ENCODE measurements at regions not wholly inside any gene's neighbourhood (a gene's known extent, or its start where the extent isn't known, plus 50 kb on each side); places are given as distances from the start of the nearest gene placed in this dataset.
A peak's percentile ranks its signal among the peaks of the same experiment; 100 is the strongest.

GRCh38 chr6:148620579-148621298, 126.1 kb upstream of the UST start:
- DNase-seq: no peak
- 62 to 75% methylated on average over 5 of the region's 5 CpGs for WGBS, 2 donors

DNA sequence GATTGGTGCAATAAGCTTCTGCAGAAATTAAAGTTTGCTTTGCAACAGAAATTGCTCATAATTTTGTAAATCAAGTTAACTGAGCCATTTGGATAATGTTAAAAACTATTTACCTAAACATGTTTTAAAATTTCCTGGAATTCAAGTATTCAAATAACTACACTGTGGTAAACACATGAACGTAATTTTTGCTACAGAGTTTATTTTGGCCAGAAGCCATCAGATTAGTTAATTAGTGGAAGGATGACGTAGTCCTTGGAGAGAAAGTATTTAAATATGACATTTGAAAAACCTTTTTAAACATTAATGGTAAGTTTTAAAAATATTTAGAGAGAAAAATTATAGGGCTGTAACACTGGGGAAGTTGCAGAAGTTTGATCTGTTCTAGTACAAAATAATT, 121.2 kb upstream of the UST start:
- no peak for TF ChIP-seq POLR2AphosphoS5 (IDR thresholded peaks at IDR 0.05)
- no peak for TF ChIP-seq EP300 (IDR thresholded peaks at IDR 0.05)
- TF ChIP-seq CTCF (IDR thresholded peaks at IDR 0.05): no peak
- TF ChIP-seq POLR2A (IDR thresholded peaks at IDR 0.05): no peak
- no peaks in the 10 kb centered on the region for H3K36me3 ChIP-seq
- H3K27ac ChIP-seq: no peak overlapping the region
- no peaks in the 10 kb centered on the region for H3K27me3 ChIP-seq
- intact Hi-C loops (cut with DNase I): no loop called here
- no peak overlapping the region for H3K4me3 ChIP-seq
- no peak for DNase-seq
- no peaks in the 10 kb centered on the region for H3K9me3 ChIP-seq
- 13 to 48% methylated on average over 2 of the region's 2 CpGs for WGBS, 2 donors
- peaks cover 0 to 26% (median 5%) of the 10 kb centered on the region in 4 donors for H3K4me1 ChIP-seq

More at GRCh38 chr6:148620579-148621298, 126.1 kb upstream of the UST start:
- Histone ChIP-seq H3K4me1 (no peaks in the 10 kb centered on the region), H3K9me3 (no peaks in the 10 kb centered on the region), H3K4me3 (no peak overlapping the region), H3K27me3 (no peaks in the 10 kb centered on the region), H3K27ac (no peak overlapping the region), H3K36me3 (no peaks in the 10 kb centered on the region)
- intact Hi-C loops (cut with DNase I): no loop called here
- TF ChIP-seq EP300 (IDR thresholded peaks at IDR 0.05) (no peak), POLR2A (IDR thresholded peaks at IDR 0.05) (no peak), CTCF (IDR thresholded peaks at IDR 0.05) (no peak), POLR2AphosphoS5 (IDR thresholded peaks at IDR 0.05) (no peak)

- peak overlapping the region in 1 of 4 donors; percentile 28 for H3K27ac ChIP-seq
- H3K36me3 ChIP-seq: no peaks in the 10 kb centered on the region
- no peaks in the 10 kb centered on the region for H3K9me3 ChIP-seq
- no peaks in the 10 kb centered on the region for H3K27me3 ChIP-seq
- intact Hi-C loops (cut with DNase I): no loop called here
- H3K4me3 ChIP-seq: no peak overlapping the region
- no peak for DNase-seq
- H3K4me1 ChIP-seq: peaks cover 0 to 28% (median 5%) of the 10 kb centered on the region in 4 donors
- TF ChIP-seq CTCF (IDR thresholded peaks at IDR 0.05) (no peak), EP300 (IDR thresholded peaks at IDR 0.05) (no peak), POLR2AphosphoS5 (IDR thresholded peaks at IDR 0.05) (no peak), POLR2A (IDR thresholded peaks at IDR 0.05) (no peak)
These were observed 118.6 kb upstream of the UST start for GRCh38 chr6:148628251-148628650.

GRCh38 chr6:148629181-148629580, 117.6 kb upstream of the UST start:
- no peaks in the 10 kb centered on the region for H3K36me3 ChIP-seq
- WGBS, 2 donors: 46 to 63% methylated on average over 1 of the region's 1 CpG
- H3K4me1 ChIP-seq: peaks cover 0 to 28% (median 5%) of the 10 kb centered on the region in 4 donors
- TF ChIP-seq CTCF (IDR thresholded peaks at IDR 0.05) (no peak), EP300 (IDR thresholded peaks at IDR 0.05) (no peak), POLR2A (IDR thresholded peaks at IDR 0.05) (no peak), POLR2AphosphoS5 (IDR thresholded peaks at IDR 0.05) (no peak)
- peak overlapping the region in 3 of 4 donors; percentile 23 to 45 (median 28) for H3K27ac ChIP-seq
- intact Hi-C loops (cut with DNase I): no loop called here
- DNase-seq: no peak
- no peaks in the 10 kb centered on the region for H3K9me3 ChIP-seq
- no peak overlapping the region for H3K4me3 ChIP-seq
- H3K27me3 ChIP-seq: no peaks in the 10 kb centered on the region
